H1 (cell line): ENCODE measurements at regions not wholly inside any gene's neighbourhood (a gene's known extent, or its start where the extent isn't known, plus 50 kb on each side); places are given as distances from the start of the nearest gene placed in this dataset.

Source experiments
- KDM4A ChIP-seq: IDR thresholded peaks from one replicate; pipeline ENCODE4 v1.7.1; 2012; ENCODE audit warnings: low read depth, mild to moderate bottlenecking, moderate library complexity, low read length, inconsistent platforms; ENCODE audit not compliant: severe bottlenecking

- TF ChIP-seq KDM4A = no peak
Observed at GRCh38 chr2:234357666-234358065, 139.2 kb downstream of the ARL4C start (continued).
